Liver (tissue), 7 donors: ENCODE measurements at regions not wholly inside any gene's neighbourhood (a gene's known extent, or its start where the extent isn't known, plus 50 kb on each side); places are given as distances from the start of the nearest gene placed in this dataset.

Experiments
- DNase-seq: peaks from one replicate; pipeline ENCODE4 v3.0.0-alpha.2; 2017; ENCODE audit warnings: low spot score
- H3K27ac ChIP-seq, 2 donors: one replicate each; pipeline ENCODE4 v1.7.0; 2013; ENCODE audit warnings: inconsistent platforms in 2 of 2, low read length in 2 of 2, control low read depth in 1 of 2, low read depth in 1 of 2, mild to moderate bottlenecking in 1 of 2
- H3K27me3 ChIP-seq, 4 donors: one replicate each; pipeline versions ENCODE4 v1.6.1 to v1.7.0; 2013; ENCODE audit warnings: low read length in 3 of 4, inconsistent platforms in 1 of 4, mild to moderate bottlenecking in 1 of 4, moderate library complexity in 1 of 4; ENCODE audit not compliant: control insufficient read depth in 4 of 4, insufficient read depth in 4 of 4
- H3K36me3 ChIP-seq, 4 donors: one replicate each; pipeline versions ENCODE4 v1.6.1 to v1.7.0; 2013; ENCODE audit warnings: low read length in 3 of 4, mild to moderate bottlenecking in 3 of 4, low read depth in 1 of 4, moderate library complexity in 1 of 4; ENCODE audit not compliant: control insufficient read depth in 4 of 4, insufficient read depth in 3 of 4
- H3K4me1 ChIP-seq, 4 donors: one replicate each; pipeline versions ENCODE4 v1.6.1 to v1.7.0; 2013; ENCODE audit warnings: low read length in 3 of 4, mild to moderate bottlenecking in 3 of 4, moderate library complexity in 1 of 4; ENCODE audit not compliant: control insufficient read depth in 4 of 4, insufficient read depth in 4 of 4
- H3K4me3 ChIP-seq, 3 donors: one replicate each; pipeline versions ENCODE4 v1.6.1 to v1.7.0; 2013; ENCODE audit warnings: low read length in 3 of 3, control low read depth in 1 of 3, low read depth in 1 of 3, mild to moderate bottlenecking in 1 of 3
- H3K9ac ChIP-seq, 2 donors: one replicate each; pipeline ENCODE4 v1.7.0; 2013; ENCODE audit warnings: low read length in 2 of 2, mild to moderate bottlenecking in 2 of 2, moderate library complexity in 2 of 2, control low read depth in 1 of 2, low read depth in 1 of 2
- H3K9me3 ChIP-seq, 4 donors: one replicate each; pipeline versions ENCODE4 v1.6.1 to v1.7.0; 2013; ENCODE audit warnings: low read length in 3 of 4; ENCODE audit not compliant: control insufficient read depth in 4 of 4
- EGR1 ChIP-seq, 2 donors: IDR thresholded peaks; 2 replicates each; pipeline ENCODE4 v1.6.1; 2016 to 2018; ENCODE audit warnings: antibody characterized with exemption in 2 of 2, low read depth in 2 of 2
- FOXA1 ChIP-seq: IDR thresholded peaks from 2 replicates; pipeline ENCODE4 v1.6.1; 2016; ENCODE audit warnings: antibody characterized with exemption
- FOXA2 ChIP-seq: IDR thresholded peaks from 2 replicates; pipeline ENCODE4 v1.6.1; 2016; ENCODE audit warnings: antibody characterized with exemption
- GABPA ChIP-seq, 2 donors: IDR thresholded peaks in 1 of 2; conservative IDR thresholded peaks in 1 of 2; 2 replicates each; pipeline ENCODE4 v1.6.1; 2016; ENCODE audit warnings: antibody characterized with exemption in 2 of 2, mild to moderate bottlenecking in 1 of 2, moderate library complexity in 1 of 2
- HNF4A ChIP-seq, 2 donors: conservative IDR thresholded peaks; 2 replicates each; pipeline ENCODE4 v1.6.1; 2016; ENCODE audit warnings: antibody characterized with exemption in 2 of 2, mild to moderate bottlenecking in 2 of 2
- HNF4G ChIP-seq: IDR thresholded peaks from 2 replicates; pipeline ENCODE4 v1.6.1; 2016; ENCODE audit warnings: antibody characterized with exemption
- JUND ChIP-seq, 2 donors: IDR thresholded peaks; 2 replicates each; pipeline ENCODE4 v1.6.1; 2016; ENCODE audit warnings: antibody characterized with exemption in 2 of 2
- MAX ChIP-seq: IDR thresholded peaks from 2 replicates; pipeline ENCODE4 v1.6.1; 2016; ENCODE audit warnings: antibody characterized with exemption
- NR2F2 ChIP-seq: IDR thresholded peaks from 2 replicates; pipeline ENCODE4 v1.6.1; 2016; ENCODE audit warnings: antibody characterized with exemption
- RAD21 ChIP-seq, 2 donors: IDR thresholded peaks; 2 replicates each; pipeline ENCODE4 v1.6.1; 2016; ENCODE audit warnings: antibody characterized with exemption in 2 of 2, mild to moderate bottlenecking in 2 of 2
- REST ChIP-seq: IDR thresholded peaks from 2 replicates; pipeline ENCODE4 v1.6.1; 2016; ENCODE audit warnings: antibody characterized with exemption, mild to moderate bottlenecking
- RXRA ChIP-seq, 2 donors: IDR thresholded peaks; 2 replicates each; pipeline ENCODE4 v1.6.1; 2017 to 2018; ENCODE audit warnings: antibody characterized with exemption in 2 of 2, mild to moderate bottlenecking in 1 of 2
- SP1 ChIP-seq: IDR thresholded peaks from 2 replicates; pipeline ENCODE4 v1.6.1; 2018; ENCODE audit warnings: antibody characterized with exemption, mild to moderate bottlenecking
- TAF1 ChIP-seq: conservative IDR thresholded peaks from 2 replicates; pipeline ENCODE4 v1.6.1; 2016; ENCODE audit warnings: antibody characterized with exemption, mild to moderate bottlenecking
- YY1 ChIP-seq: IDR thresholded peaks from 2 replicates; pipeline ENCODE4 v1.6.1; 2016; ENCODE audit warnings: antibody characterized with exemption, mild to moderate bottlenecking
- ZBTB33 ChIP-seq: IDR thresholded peaks from 2 replicates; pipeline ENCODE4 v1.6.1; 2016; ENCODE audit warnings: antibody characterized with exemption
- WGBS: extraction: QIAGEN DNeasy Blood & Tissue Kit; methylation state at CpG from one replicate; pipeline ENCODE4 v1.1.7; 2013; 5-methylcytosine and 5-hydroxymethylcytosine counted together
- TF ChIP-seq, protein P1 (sequence below): IDR thresholded peaks from 2 replicates; pipeline ENCODE4 v1.6.1; 2016; ENCODE audit warnings: antibody characterized with exemption
- donor health status: healthy.
- donor health status: healthy.
- donor health status: healthy.
- donor health status: healthy.

- TF ChIP-seq, protein P1, sequence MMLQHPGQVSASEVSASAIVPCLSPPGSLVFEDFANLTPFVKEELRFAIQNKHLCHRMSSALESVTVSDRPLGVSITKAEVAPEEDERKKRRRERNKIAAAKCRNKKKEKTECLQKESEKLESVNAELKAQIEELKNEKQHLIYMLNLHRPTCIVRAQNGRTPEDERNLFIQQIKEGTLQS: no peak
- TF ChIP-seq FOXA1 (no peak), EGR1 (IDR thresholded peaks at IDR 0.05; ENCODE audit: low read depth in 2 of 2) (no peak), NR2F2 (no peak), JUND (IDR thresholded peaks at IDR 0.05) (no peak), FOXA2 (no peak), MAX (no peak), ZBTB33 (no peak), RAD21 (IDR thresholded peaks at IDR 0.05) (no peak), RXRA (IDR thresholded peaks at IDR 0.05) (no peak), YY1 (no peak), HNF4A (conservative IDR thresholded peaks at IDR 0.05) (no peak), TAF1 (no peak), GABPA (IDR thresholded peaks at IDR 0.05 in 1 of 2, conservative IDR thresholded peaks at IDR 0.05 in 1 of 2) (no peak), HNF4G (no peak), REST (no peak)
- 41% methylated on average over 1 of the region's 1 CpG for WGBS
- H3K4me3 ChIP-seq: no peak overlapping the region
- DNase-seq: no peak
- H3K9me3 ChIP-seq: no peaks in the 10 kb centered on the region
- no peaks in the 10 kb centered on the region for H3K27me3 ChIP-seq
- H3K4me1 ChIP-seq: no peaks in the 10 kb centered on the region
- H3K27ac ChIP-seq: no peak overlapping the region
- H3K9ac ChIP-seq: no peak overlapping the region
- H3K36me3 ChIP-seq: no peaks in the 10 kb centered on the region
These were observed 1648.4 kb upstream of the RAG2 start for GRCh38 chr11:38246451-38246850.

- Histone ChIP-seq H3K27ac (no peak overlapping the region), H3K9ac (no peak overlapping the region), H3K9me3 (peaks cover 2 to 22% (median 9%) of the 10 kb centered on the region in 4 donors), H3K4me1 (no peaks in the 10 kb centered on the region), H3K4me3 (no peak overlapping the region), H3K27me3 (no peaks in the 10 kb centered on the region), H3K36me3 (no peaks in the 10 kb centered on the region)
- TF ChIP-seq HNF4G (no peak), SP1 (no peak), GABPA (IDR thresholded peaks at IDR 0.05 in 1 of 2, conservative IDR thresholded peaks at IDR 0.05 in 1 of 2) (no peak), FOXA1 (no peak)
- DNase-seq: no peak
- whole genome bisulfite sequencing: 73% methylated on average over 3 of the region's 3 CpGs
These were observed 1628.6 kb upstream of the RAG2 start for GRCh38 chr11:38226684-38227083.
